ENCODE measurements at regions not wholly inside any gene's neighbourhood (a gene's known extent, or its start where the extent isn't known, plus 50 kb on each side); places are given as distances from the start of the nearest gene placed in this dataset.
"Not testable (repeated sequence)": the region's sequence is repeated elsewhere in the genome, so short reads cannot be mapped to it uniquely, and the experiment has no call there.

DNA sequence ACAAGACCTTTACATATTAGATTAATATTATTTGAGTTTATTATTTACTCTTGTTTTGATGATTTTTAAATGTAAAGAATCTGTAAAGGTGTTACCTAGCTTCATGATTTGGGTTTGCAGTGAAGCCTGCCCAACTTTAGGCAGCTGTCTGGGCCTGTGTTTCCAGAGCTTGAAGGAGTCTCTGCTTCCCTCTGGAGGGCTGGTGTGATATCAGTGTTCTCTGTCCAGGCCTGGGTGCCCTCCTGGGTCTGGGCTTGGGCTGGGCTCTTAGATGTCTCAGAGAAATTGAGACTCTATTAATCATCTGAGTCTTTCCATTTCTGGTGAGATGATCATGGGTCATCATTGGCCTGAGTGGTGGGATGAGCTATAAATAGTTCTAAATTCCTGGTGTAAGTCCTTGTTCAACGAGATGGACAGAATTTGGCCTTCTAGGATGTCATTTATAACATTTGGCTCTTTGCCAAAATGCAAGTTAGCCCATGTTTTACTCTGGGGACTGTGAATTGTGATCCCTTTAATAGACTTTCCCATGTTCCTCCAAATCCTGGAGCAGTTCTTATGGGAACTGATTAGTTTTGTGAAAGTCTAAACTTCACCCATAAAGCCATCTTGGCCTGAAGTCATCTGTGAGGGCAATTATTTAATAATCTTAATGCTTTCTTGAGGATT is 397.3 kb downstream of the TMEM121 start:
- TF ChIP-seq, protein P1, sequence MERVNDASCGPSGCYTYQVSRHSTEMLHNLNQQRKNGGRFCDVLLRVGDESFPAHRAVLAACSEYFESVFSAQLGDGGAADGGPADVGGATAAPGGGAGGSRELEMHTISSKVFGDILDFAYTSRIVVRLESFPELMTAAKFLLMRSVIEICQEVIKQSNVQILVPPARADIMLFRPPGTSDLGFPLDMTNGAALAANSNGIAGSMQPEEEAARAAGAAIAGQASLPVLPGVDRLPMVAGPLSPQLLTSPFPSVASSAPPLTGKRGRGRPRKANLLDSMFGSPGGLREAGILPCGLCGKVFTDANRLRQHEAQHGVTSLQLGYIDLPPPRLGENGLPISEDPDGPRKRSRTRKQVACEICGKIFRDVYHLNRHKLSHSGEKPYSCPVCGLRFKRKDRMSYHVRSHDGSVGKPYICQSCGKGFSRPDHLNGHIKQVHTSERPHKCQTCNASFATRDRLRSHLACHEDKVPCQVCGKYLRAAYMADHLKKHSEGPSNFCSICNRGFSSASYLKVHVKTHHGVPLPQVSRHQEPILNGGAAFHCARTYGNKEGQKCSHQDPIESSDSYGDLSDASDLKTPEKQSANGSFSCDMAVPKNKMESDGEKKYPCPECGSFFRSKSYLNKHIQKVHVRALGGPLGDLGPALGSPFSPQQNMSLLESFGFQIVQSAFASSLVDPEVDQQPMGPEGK (CRISPR knock-in tag; IDR thresholded peaks at IDR 0.05; ENCODE audit: borderline replicate concordance), result not testable (repeated sequence)
- TF ChIP-seq, protein P2, sequence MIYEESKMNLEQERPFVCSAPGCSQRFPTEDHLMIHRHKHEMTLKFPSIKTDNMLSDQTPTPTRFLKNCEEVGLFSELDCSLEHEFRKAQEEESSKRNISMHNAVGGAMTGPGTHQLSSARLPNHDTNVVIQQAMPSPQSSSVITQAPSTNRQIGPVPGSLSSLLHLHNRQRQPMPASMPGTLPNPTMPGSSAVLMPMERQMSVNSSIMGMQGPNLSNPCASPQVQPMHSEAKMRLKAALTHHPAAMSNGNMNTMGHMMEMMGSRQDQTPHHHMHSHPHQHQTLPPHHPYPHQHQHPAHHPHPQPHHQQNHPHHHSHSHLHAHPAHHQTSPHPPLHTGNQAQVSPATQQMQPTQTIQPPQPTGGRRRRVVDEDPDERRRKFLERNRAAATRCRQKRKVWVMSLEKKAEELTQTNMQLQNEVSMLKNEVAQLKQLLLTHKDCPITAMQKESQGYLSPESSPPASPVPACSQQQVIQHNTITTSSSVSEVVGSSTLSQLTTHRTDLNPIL (CRISPR knock-in tag; IDR thresholded peaks at IDR 0.05; ENCODE audit: low read depth), result not testable (repeated sequence)
- not testable (repeated sequence) for TF ChIP-seq GLIS3, ZFP3 (CRISPR knock-in tag; IDR thresholded peaks at IDR 0.05)
